IMR-90 (cell line): ENCODE measurements at regions not wholly inside any gene's neighbourhood (a gene's known extent, or its start where the extent isn't known, plus 50 kb on each side); places are given as distances from the start of the nearest gene placed in this dataset.

ENCODE experiments used
- ATAC-seq: fragments of 200-7000 bp; cut with Tn5 transposase; 2 replicates; pipeline ENCODE4 v1.9.1; 2020; ENCODE audit warnings: low read depth, mild to moderate bottlenecking, moderate library complexity
- BruUV-seq: library from RNA; stranded (reverse); fragments of 400-500 nt; replicated peaks from 2 replicates; lab custom pipeline; 2021; lab: Mats Ljungman, UMichigan
- CTCF ChIA-PET: fragments of 300-600 bp; formaldehyde crosslinking; extraction: SDS; loops from one replicate; lab custom pipeline; 2021; ENCODE audit warnings: antibody characterized with exemption; lab: Yijun Ruan, JAX
- POLR2A ChIA-PET: fragments of 300-600 bp; sonication (Branson Sonifier 250); formaldehyde crosslinking; loops from one replicate; lab custom pipeline; 2022; ENCODE audit warnings: antibody characterized with exemption; ENCODE audit not compliant: unreplicated experiment; lab: Charles Lee
- DNase-seq: peaks from one replicate; pipeline ENCODE4 v3.0.0; 2013
- H2AFZ ChIP-seq: replicated peaks from 2 replicates; pipeline ENCODE3; 2013; ENCODE audit warnings: low read length, mild to moderate bottlenecking; ENCODE audit not compliant: poor library complexity
- H2AK5ac ChIP-seq: 2 replicates; pipeline ENCODE4 v1.6.1; 2013; ENCODE audit warnings: low read depth, low read length, inconsistent platforms
- H2AK9ac ChIP-seq: replicated peaks from 2 replicates; pipeline ENCODE3; 2013; ENCODE audit warnings: mild to moderate bottlenecking, low read depth, low read length, moderate library complexity; ENCODE audit not compliant: poor library complexity
- H2BK120ac ChIP-seq: 2 replicates; pipeline ENCODE4 v1.6.1; 2013; ENCODE audit warnings: low read depth, low read length, inconsistent platforms
- H2BK15ac ChIP-seq: 3 replicates; pipeline ENCODE4 v1.6.1; 2013; ENCODE audit warnings: low read depth, low read length, inconsistent platforms
- H2BK20ac ChIP-seq: 2 replicates; pipeline ENCODE4 v1.6.1; 2013; ENCODE audit warnings: low read depth, mild to moderate bottlenecking, inconsistent platforms, low read length, moderate library complexity
- H2BK5ac ChIP-seq: 2 replicates; pipeline ENCODE4 v1.6.1; 2013; ENCODE audit warnings: mild to moderate bottlenecking, low read depth, low read length, inconsistent platforms; ENCODE audit not compliant: poor library complexity, severe bottlenecking
- H3K14ac ChIP-seq: replicated peaks from 2 replicates; pipeline ENCODE4 v1.6.1; 2013; ENCODE audit warnings: low read depth, low read length, inconsistent platforms
- H3K18ac ChIP-seq: 2 replicates; pipeline ENCODE4 v1.6.1; 2013; ENCODE audit warnings: low read depth, low read length, control low read depth
- H3K23ac ChIP-seq: 2 replicates; pipeline ENCODE4 v1.6.1; 2013; ENCODE audit warnings: low read depth, low read length, inconsistent platforms
- H3K27ac ChIP-seq: 2 replicates; pipeline ENCODE4 v1.5.1; 2013; ENCODE audit warnings: mild to moderate bottlenecking, control low read depth, low read length; ENCODE audit not compliant: insufficient read depth
- H3K27me3 ChIP-seq: 2 replicates; pipeline ENCODE4 v1.6.1; 2013; ENCODE audit warnings: low read length; ENCODE audit not compliant: control insufficient read depth, insufficient read depth
- H3K36me3 ChIP-seq: 2 replicates; pipeline ENCODE4 v1.6.1; 2013; ENCODE audit warnings: low read length, mixed read lengths; ENCODE audit not compliant: control insufficient read depth, insufficient read depth
- H3K4ac ChIP-seq: 2 replicates; pipeline ENCODE4 v1.6.1; 2013; ENCODE audit warnings: low read depth, low read length, inconsistent platforms
- H3K4me1 ChIP-seq: 2 replicates; pipeline ENCODE4 v1.6.1; 2013; ENCODE audit warnings: low read length, mixed read lengths; ENCODE audit not compliant: control insufficient read depth, insufficient read depth
- H3K4me2 ChIP-seq: 2 replicates; pipeline ENCODE4 v1.6.1; 2013; ENCODE audit warnings: low read depth, mild to moderate bottlenecking, control low read depth, low read length, moderate library complexity
- H3K4me3 ChIP-seq: 2 replicates; pipeline ENCODE4 v1.5.1; 2013; ENCODE audit warnings: low read depth, mild to moderate bottlenecking, control low read depth, low read length, moderate library complexity; ENCODE audit not compliant: insufficient read depth
- H3K56ac ChIP-seq: 2 replicates; pipeline ENCODE4 v1.6.1; 2013; ENCODE audit warnings: low read length, inconsistent platforms; ENCODE audit not compliant: insufficient read depth; ENCODE audit errors: extremely low read depth
- H3K79me1 ChIP-seq, 2 experiments: 2 replicates each; pipeline ENCODE4 v1.6.1; 2013; ENCODE audit warnings: low read length in 2 of 2, inconsistent platforms in 1 of 2, low read depth in 1 of 2
- H3K9ac ChIP-seq: 2 replicates; pipeline ENCODE4 v1.6.1; 2013; ENCODE audit warnings: low read depth, low read length, control low read depth
- H3K9me1 ChIP-seq: 2 replicates; pipeline ENCODE4 v1.6.1; 2013; ENCODE audit warnings: low read length, inconsistent platforms; ENCODE audit not compliant: insufficient read depth
- H3K9me3 ChIP-seq: 2 replicates; pipeline ENCODE4 v1.6.1; 2013; ENCODE audit warnings: low read length; ENCODE audit not compliant: control insufficient read depth, insufficient read depth
- H4K20me1 ChIP-seq: 2 replicates; pipeline ENCODE4 v1.6.1; 2013; ENCODE audit warnings: low read length, inconsistent platforms; ENCODE audit not compliant: insufficient read depth
- H4K5ac ChIP-seq: 2 replicates; pipeline ENCODE4 v1.6.1; 2013; ENCODE audit warnings: mild to moderate bottlenecking, low read depth, low read length, control low read depth
- H4K8ac ChIP-seq, 2 experiments: 2 replicates each; pipeline ENCODE4 v1.6.1; 2013; ENCODE audit warnings: low read depth in 2 of 2, low read length in 2 of 2, control low read depth in 1 of 2, inconsistent platforms in 1 of 2
- H4K91ac ChIP-seq: 2 replicates; pipeline ENCODE4 v1.6.1; 2013; ENCODE audit warnings: low read depth, low read length, inconsistent platforms; ENCODE audit not compliant: insufficient read depth
- CEBPB ChIP-seq: IDR thresholded peaks from 2 replicates; pipeline ENCODE4 v1.6.1; 2012; ENCODE audit warnings: low read depth, low read length, improper control_type of control experiment
- FOS ChIP-seq: fragments of 150-350 bp; IDR thresholded peaks from 2 replicates; pipeline ENCODE4 v1.6.1; 2016; ENCODE audit warnings: low read depth, low read length
- MAFK ChIP-seq: IDR thresholded peaks from 2 replicates; pipeline ENCODE4 v1.6.1; 2012; ENCODE audit warnings: low read depth, low read length, improper control_type of control experiment
- POLR2A ChIP-seq: IDR thresholded peaks from 2 replicates; pipeline ENCODE4 v1.6.1; 2012; ENCODE audit warnings: mild to moderate bottlenecking, low read depth, low read length
- RAD21 ChIP-seq: IDR thresholded peaks from 2 replicates; pipeline ENCODE4 v1.6.1; 2012; ENCODE audit warnings: low read length, improper control_type of control experiment
- USF2 ChIP-seq: fragments of 150-350 bp; IDR thresholded peaks from 2 replicates; pipeline ENCODE4 v1.6.1; 2017; ENCODE audit warnings: mild to moderate bottlenecking, antibody characterized with exemption, low read length, low read depth
- WGBS, 2 experiments: methylation state at CpG; one replicate each; pipeline versions ENCODE4 v1.1.5 to v1.1.7; 2013; ENCODE audit warnings: missing lambda C conversion rate in 2 of 2; ENCODE audit not compliant: insufficient read length in 1 of 2; ENCODE audit errors: extremely low coverage in 2 of 2; 5-methylcytosine and 5-hydroxymethylcytosine counted together
- dilution Hi-C: fragments of 300-500 bp; cut with HindIII; formaldehyde crosslinking; loops from one replicate; pipeline ENCODE4 v1.14.3; 2018; ENCODE audit warnings: low sequenced_read_pairs; ENCODE audit not compliant: unreplicated experiment
- in situ Hi-C: fragments of 300-500 bp; cut with MboI; formaldehyde crosslinking; loops from 3 replicates; pipeline ENCODE4 v1.14.3; 2019; ENCODE audit warnings: low sequenced_read_pairs, inconsistent platforms, mixed read lengths
- intact Hi-C: fragments of 100-400 bp; cut with micrococcal nuclease; formaldehyde crosslinking; loops from 2 replicates; pipeline ENCODE4 v1.10.0; 2022

GRCh38 chr13:29917650-29918049, 67.2 kb upstream of the UBL3 start:
- Histone ChIP-seq H3K9me3 (no peaks in the 10 kb centered on the region), H4K5ac (no peak overlapping the region), H3K4me1 (peaks cover 6% of the 10 kb centered on the region), H3K9me1 (peaks cover 6% of the 10 kb centered on the region; the same call in 1 of the 2 replicates), H2AK5ac (no peak overlapping the region), H3K79me1 (no peaks in the 10 kb centered on the region), H3K4me3 (no peak overlapping the region), H3K23ac (no peak overlapping the region), H3K27me3 (no peaks in the 10 kb centered on the region), H2BK120ac (no peak overlapping the region), H3K4me2 (no peak overlapping the region), H2BK15ac (no peak overlapping the region), H3K36me3 (no peaks in the 10 kb centered on the region), H2BK5ac (no peak overlapping the region), H3K4ac (no peak overlapping the region), H4K91ac (no peak overlapping the region), H2AK9ac (no peak overlapping the region), H3K9ac (no peak overlapping the region), H3K56ac (no peak overlapping the region), H3K14ac (no peak overlapping the region), H2AFZ (no peak overlapping the region), H2BK20ac (no peak overlapping the region), H3K18ac (no peak overlapping the region), H4K20me1 (no peaks in the 10 kb centered on the region), H3K27ac (no peak overlapping the region), H4K8ac (no peak overlapping the region)
- dilution Hi-C loops, result no loop called here
- POLR2A ChIA-PET, result no interaction called here
- BruUV-seq, result no TSS peak
- in situ Hi-C loops, result loop anchor here (10.0 kb wide), 1 partner anchor 57 kb away; no protein-coding TSS in a partner anchor
- WGBS, 2 experiments, result no CpG with 5 or more reads among the region's 3 CpGs
- CTCF ChIA-PET, result interaction anchor here (0.8 kb wide), 1 partner anchor 19 kb away, joined by 3 read pairs; no protein-coding TSS in a partner anchor
- TF ChIP-seq USF2, result no peak
- no peak for TF ChIP-seq RAD21
- TF ChIP-seq CEBPB, result no peak
- TF ChIP-seq FOS, result no peak
- TF ChIP-seq POLR2A, result no peak
- no peak for TF ChIP-seq MAFK
- intact Hi-C loops, result no loop called here
- ATAC-seq (no peak), DNase-seq (peak; percentile 48)
